MM.1S (cell line): ENCODE measurements at regions not wholly inside any gene's neighbourhood (a gene's known extent, or its start where the extent isn't known, plus 50 kb on each side); places are given as distances from the start of the nearest gene placed in this dataset.

ENCODE experiments used
- EZH2 ChIP-seq: fragments of 300-600 bp; sonication (generic); optimal IDR thresholded peaks from 2 replicates; pipeline ENCODE3; 2017; ENCODE audit warnings: low read depth, mild to moderate bottlenecking, antibody characterized with exemption, low read length, mixed read lengths
- TF ChIP-seq, protein P1 (sequence below): fragments of 300-600 bp; sonication (generic); IDR thresholded peaks from 2 replicates; pipeline ENCODE4 v1.5.1; 2016; ENCODE audit warnings: antibody characterized with exemption, low read length, mixed read lengths

GRCh38 chr12:22956690-22957089, 331.7 kb downstream of the ETNK1 start:
- TF ChIP-seq, protein P1, sequence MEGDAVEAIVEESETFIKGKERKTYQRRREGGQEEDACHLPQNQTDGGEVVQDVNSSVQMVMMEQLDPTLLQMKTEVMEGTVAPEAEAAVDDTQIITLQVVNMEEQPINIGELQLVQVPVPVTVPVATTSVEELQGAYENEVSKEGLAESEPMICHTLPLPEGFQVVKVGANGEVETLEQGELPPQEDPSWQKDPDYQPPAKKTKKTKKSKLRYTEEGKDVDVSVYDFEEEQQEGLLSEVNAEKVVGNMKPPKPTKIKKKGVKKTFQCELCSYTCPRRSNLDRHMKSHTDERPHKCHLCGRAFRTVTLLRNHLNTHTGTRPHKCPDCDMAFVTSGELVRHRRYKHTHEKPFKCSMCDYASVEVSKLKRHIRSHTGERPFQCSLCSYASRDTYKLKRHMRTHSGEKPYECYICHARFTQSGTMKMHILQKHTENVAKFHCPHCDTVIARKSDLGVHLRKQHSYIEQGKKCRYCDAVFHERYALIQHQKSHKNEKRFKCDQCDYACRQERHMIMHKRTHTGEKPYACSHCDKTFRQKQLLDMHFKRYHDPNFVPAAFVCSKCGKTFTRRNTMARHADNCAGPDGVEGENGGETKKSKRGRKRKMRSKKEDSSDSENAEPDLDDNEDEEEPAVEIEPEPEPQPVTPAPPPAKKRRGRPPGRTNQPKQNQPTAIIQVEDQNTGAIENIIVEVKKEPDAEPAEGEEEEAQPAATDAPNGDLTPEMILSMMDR = no peak
- no peak for TF ChIP-seq EZH2
